SJSA1 (cell line): ENCODE measurements at regions not wholly inside any gene's neighbourhood (a gene's known extent, or its start where the extent isn't known, plus 50 kb on each side); places are given as distances from the start of the nearest gene placed in this dataset.

Source experiments
- DNase-seq, 2 experiments: peaks; one replicate each; pipeline ENCODE4 v3.0.0-alpha.2; 2015 to 2020; ENCODE audit warnings: low spot score in 2 of 2, low read depth in 1 of 2
- H3K27ac ChIP-seq: fragments of 250-450 bp; sonication (Bioruptor Pico); 2 replicates; pipeline ENCODE4 v1.5.1; 2020; ENCODE audit warnings: mild to moderate bottlenecking, moderate library complexity
- H3K27me3 ChIP-seq: fragments of 250-450 bp; sonication (Bioruptor Pico); replicated peaks from 2 replicates; pipeline ENCODE4 v1.5.1; 2020; ENCODE audit warnings: mild to moderate bottlenecking, moderate library complexity
- H3K36me3 ChIP-seq: fragments of 250-450 bp; sonication (Bioruptor Pico); 2 replicates; pipeline ENCODE4 v1.5.1; 2020; ENCODE audit warnings: mild to moderate bottlenecking
- H3K4me1 ChIP-seq: fragments of 250-450 bp; sonication (Bioruptor Pico); replicated peaks from 2 replicates; pipeline ENCODE4 v1.6.1; 2021; ENCODE audit warnings: mild to moderate bottlenecking
- H3K4me3 ChIP-seq: fragments of 250-450 bp; sonication (Bioruptor Pico); 2 replicates; pipeline ENCODE4 v1.5.1; 2020; ENCODE audit warnings: mild to moderate bottlenecking
- H3K9me3 ChIP-seq: fragments of 250-450 bp; sonication (Bioruptor Pico); replicated peaks from 2 replicates; pipeline ENCODE4 v1.5.1; 2020; ENCODE audit warnings: mild to moderate bottlenecking

DNA sequence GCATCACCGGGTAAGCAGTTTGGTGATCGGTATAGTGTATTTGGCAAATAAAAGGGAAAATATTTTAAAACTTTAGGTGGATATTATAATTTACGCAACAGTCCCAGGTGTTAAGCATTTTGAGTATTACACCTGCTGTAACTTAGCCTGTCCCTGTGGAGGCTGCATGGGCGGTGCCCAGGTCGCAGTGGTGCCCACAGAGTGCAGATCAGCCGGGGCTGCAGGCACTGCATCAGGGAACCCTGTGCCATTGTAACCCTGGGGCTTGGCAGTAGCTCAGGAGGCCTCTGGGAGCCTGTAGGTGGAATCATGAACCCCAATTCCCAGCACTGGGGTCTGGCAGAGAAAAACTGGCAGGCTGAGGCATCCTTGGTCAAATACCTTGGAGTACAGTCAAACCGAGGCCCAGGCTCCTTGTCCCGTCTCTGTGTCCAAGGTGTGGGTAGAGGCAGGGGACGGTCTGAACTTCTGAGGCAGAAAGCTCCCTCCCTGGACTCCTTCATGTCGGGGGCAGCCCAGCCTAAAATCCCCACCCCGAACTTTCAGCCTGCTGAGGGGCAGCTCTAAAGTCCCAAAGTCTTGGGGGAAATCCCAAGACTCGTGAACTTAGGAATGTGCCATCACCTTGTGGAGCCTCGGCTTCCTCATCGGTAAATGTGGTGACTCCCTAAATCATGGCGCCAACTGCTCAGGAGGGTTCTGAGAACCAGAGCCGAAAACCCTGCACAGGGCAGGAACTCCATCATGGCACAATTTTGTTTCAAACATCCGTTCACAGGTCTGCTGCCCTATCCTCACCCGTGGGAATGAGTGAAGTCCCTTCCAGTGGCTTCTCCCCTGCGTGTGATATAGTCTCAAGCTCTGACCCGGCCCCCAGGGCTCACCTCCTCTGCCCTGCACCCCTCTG, 85.7 kb downstream of the INHBB start:
- Histone ChIP-seq H3K9me3 (no peaks in the 10 kb centered on the region), H3K4me1 (no peaks in the 10 kb centered on the region), H3K4me3 (no peak overlapping the region), H3K27me3 (peaks cover 24% of the 10 kb centered on the region), H3K36me3 (no peaks in the 10 kb centered on the region), H3K27ac (no peak overlapping the region)
- peak in 1 of 2 experiments; percentile 41 for DNase-seq

DNA sequence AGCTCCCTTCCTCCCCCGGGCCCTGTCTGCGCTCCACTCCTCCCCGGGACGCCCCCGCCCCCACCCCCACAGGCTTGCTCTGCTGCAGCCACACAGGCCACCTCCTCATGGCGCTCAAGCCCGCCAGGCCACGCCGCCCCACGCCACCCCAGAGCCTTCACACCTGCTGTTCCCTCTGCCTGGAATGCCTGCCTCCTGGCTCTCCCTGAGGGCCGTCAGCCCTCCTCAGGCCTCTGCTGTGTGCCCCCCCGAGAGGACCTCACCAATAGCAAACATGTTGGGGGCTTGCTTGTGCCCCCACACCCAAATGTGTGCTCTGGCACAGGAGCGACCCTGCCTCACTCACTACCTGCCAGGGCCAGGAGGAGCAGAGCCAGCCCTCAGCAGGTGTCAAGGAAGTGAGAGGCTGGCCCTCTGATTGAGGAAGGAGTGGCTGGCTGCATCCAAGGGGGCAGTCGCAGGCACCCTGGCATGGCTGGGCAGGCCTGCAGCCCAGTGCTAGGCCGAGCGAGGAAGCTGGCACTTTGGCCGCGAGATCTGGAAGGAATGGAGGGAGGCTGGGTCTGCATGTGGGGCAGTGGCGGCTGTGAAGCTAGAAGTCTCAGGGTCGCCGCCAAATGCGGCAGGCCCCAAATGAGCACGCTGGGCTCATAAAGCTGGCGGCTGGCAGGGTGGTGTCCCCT, 86.5 kb downstream of the INHBB start:
- Histone ChIP-seq H3K4me3 (no peak overlapping the region), H3K27ac (no peak overlapping the region), H3K9me3 (no peaks in the 10 kb centered on the region), H3K36me3 (no peaks in the 10 kb centered on the region), H3K4me1 (no peaks in the 10 kb centered on the region), H3K27me3 (peaks cover 17% of the 10 kb centered on the region)
- no peak for DNase-seq

DNA sequence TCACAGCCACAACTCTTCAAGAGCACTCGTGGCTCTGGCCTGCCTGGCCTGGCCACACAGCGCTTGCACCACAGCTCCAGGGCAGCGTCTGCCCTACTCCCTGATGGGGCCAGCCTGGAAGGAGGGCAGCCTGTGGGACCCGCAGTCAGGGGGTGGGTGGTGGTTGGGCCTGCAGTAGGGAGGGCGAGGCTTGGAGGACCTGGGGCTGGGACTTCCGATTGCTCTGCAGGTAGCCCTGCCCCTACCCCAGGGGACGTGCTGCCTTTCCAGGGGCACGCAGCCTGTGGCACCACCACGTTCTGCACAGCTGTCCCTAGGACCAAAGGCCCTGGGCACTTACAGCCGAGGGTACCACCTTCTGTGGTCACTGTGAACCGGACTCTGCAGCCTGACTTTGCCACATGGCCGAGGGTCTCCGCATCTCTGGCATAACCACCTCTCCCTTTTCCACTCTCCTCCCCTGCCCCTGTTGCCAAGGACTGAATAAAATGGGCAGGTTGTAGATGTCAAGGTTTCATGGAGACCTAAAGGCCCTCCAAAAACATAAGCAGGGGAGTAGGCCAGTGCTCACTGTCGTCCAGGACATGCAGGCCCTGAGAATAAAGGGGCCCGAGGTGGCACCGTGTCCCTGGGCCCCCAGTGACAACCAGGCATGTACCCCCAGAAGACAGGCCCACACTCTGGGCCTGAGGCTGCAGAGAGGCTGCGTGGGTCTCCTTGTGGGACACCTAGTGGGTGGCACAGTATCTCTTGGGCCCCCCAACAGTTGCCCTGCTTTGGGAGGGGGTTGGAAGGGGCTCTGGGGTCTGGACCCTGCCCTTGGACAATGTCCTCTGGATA, 87.3 kb downstream of the INHBB start:
- Histone ChIP-seq H3K36me3 (no peaks in the 10 kb centered on the region), H3K4me1 (no peaks in the 10 kb centered on the region), H3K9me3 (no peaks in the 10 kb centered on the region), H3K27me3 (peaks cover 15% of the 10 kb centered on the region), H3K27ac (no peak overlapping the region), H3K4me3 (no peak overlapping the region)
- DNase-seq, result no peak

DNA sequence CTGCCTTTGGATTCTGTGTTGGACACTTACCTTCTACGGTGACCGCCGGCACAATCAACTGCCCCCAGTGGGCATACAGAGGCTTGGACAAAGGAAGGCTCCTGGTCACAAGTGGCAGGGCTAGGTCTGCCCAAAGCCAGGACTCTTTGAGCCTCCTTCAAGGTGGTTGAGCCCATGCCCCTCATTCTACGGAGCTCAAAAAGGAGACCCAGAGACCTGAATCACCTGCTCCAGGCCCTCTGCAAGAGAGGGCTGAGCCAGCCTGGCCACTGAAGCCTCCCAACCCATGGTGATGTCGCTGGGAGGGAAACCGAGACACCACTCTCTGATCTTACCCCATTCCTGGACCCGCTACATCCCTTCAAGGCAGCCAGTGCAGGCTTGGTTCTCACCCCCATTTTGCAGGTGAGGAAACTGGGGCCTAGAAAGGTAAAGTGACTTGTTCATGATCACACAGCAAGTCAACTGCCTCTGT, 87.9 kb downstream of the INHBB start:
- no peak overlapping the region for H3K4me3 ChIP-seq
- no peaks in the 10 kb centered on the region for H3K9me3 ChIP-seq
- peaks cover 9% of the 10 kb centered on the region; the same call in 1 of the 2 replicates for H3K27me3 ChIP-seq
- no peaks in the 10 kb centered on the region for H3K36me3 ChIP-seq
- H3K27ac ChIP-seq, result no peak overlapping the region
- H3K4me1 ChIP-seq, result no peaks in the 10 kb centered on the region
- no peak for DNase-seq

DNA sequence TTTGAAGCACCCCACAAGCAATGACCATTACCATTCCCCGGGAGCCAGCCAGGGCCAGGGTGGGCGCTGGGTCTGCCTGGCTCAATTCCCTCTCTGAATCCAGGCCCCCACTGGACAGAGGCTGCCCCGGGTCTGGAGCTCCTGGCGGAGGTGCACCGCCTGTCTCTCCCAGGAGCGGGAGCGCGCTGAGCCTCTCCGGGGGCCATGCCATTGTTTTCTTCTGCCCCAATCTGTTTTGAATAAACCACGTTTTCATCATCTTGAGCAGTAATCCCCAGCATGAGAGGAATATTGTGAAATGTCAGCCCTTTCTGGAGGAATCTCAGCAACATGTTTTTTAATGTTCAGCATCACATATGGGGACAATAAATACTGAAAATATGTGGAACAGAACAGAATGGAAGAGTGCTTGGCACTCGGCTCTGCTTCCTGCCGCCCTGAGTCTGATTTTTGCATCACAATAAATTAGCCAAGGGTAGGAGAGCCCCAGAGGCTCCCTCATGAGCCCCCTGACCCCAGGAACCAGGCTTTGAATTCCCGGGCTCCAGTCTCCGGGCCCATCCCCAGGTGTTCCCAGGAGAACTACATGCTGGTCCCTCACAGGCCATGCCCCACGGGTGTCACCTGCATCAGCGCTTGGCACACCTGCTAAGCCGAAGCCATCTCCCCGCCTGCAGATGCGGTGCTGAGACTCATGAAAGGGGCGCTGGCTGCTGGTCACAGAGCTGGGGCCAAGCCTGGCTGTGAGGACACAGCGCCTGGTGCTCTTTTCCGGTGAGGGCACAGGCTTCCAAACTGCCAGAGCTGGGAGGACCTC, 88.8 kb downstream of the INHBB start:
- DNase-seq, result no peak
- Histone ChIP-seq H3K4me3 (no peak overlapping the region), H3K36me3 (no peaks in the 10 kb centered on the region), H3K4me1 (no peaks in the 10 kb centered on the region), H3K27ac (no peak overlapping the region), H3K27me3 (peaks cover 11% of the 10 kb centered on the region; the same call in 1 of the 2 replicates), H3K9me3 (no peaks in the 10 kb centered on the region)

DNA sequence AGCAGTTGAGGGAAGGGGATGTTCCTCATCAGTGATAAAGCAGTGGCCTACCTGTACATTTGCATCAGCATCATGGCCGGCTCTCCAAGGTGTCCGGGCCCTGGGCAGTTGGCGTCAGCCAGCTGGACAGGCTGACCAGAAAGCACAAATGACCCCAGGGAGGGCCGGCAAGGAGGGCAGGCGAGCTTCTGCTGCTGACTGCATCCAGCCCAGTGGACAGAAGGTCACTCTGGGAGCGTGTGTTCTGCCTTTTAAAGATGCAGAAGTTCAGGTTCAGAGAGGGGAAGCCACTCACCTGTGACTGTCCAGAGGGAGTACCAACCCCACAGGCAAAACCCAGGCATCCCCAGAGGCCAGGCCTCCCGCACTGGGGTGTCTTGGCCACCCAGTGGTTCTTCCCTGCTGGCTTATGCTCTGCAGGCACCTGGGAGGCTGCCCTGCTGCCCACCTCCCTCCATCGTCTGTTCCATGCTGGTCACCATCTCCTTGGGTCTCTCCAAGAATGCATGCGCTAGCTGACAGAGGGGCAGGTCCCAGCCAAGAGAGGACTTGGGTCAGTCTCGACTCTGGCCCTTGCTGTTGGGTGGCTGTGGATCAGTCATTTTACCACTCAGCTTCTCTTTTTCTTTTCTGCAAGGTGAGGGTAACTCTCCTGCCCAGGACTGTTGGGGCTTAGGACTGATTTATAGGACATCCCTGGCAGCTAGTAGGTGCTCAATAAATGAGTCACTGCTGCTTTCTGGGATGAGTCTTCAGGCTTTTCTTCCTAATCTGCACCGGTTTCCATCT, 89.9 kb downstream of the INHBB start:
- no peak overlapping the region for H3K4me3 ChIP-seq
- H3K27me3 ChIP-seq, result peaks cover 8% of the 10 kb centered on the region; the same call in 1 of the 2 replicates
- no peaks in the 10 kb centered on the region for H3K36me3 ChIP-seq
- H3K9me3 ChIP-seq, result no peaks in the 10 kb centered on the region
- no peak for DNase-seq
- no peaks in the 10 kb centered on the region for H3K4me1 ChIP-seq
- H3K27ac ChIP-seq, result no peak overlapping the region

DNA sequence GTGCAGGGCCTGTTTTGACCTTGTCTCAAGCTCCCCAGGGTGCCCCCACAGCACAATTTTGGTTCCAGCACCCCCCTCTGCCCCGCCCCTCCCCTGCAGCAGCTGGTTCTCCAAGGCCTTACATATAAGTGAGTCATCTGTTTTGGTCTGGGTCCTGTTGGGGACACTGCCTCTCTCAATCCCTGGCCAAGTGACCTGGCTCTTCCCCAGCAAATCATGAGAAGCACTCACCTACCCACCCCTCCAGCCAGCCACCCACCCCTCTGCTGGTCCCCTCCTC, 90.5 kb downstream of the INHBB start:
- Histone ChIP-seq H3K4me1 (no peaks in the 10 kb centered on the region), H3K27me3 (peaks cover 8% of the 10 kb centered on the region; the same call in 1 of the 2 replicates), H3K36me3 (no peaks in the 10 kb centered on the region), H3K4me3 (no peak overlapping the region), H3K27ac (no peak overlapping the region), H3K9me3 (no peaks in the 10 kb centered on the region)
- DNase-seq, result no peak

DNA sequence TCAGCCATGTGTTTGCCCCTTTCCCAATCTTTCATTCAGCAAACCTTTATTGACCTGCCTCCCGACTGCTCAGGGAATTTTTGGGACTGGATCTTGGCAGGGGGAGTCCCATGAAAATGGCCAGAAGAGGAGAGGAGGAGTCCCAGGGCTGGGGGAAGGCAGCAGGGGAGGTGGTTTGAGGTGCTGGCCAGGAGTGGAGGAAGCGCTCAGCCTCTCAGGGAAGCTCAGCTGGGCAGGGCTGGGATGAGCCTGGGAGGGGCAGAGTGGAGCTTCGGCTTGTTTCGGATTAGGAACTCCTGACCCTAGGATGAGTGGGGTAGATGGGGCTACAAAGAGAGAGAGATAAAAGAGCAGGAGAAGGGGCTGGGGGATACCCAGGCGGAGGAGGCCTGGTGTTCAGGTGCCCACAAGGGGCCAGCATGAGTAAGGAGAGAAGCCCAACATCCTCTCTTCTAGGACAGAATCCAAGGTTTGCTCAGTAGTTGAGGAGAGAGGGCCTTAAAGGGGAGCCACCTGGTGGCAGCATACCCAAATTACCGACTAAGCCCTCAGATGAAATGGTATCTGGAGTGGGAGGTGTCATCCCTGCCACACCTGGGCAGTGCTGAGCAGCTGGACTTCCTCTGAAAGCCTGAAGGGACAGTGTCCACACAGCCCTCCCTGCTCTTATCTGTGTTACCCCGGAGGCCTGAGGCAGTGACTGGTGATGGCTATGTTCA, 91.1 kb downstream of the INHBB start:
- Histone ChIP-seq H3K9me3 (no peaks in the 10 kb centered on the region), H3K4me1 (peaks cover under 1% of the 10 kb centered on the region; the same call in 1 of the 2 replicates), H3K4me3 (no peak overlapping the region)

DNA sequence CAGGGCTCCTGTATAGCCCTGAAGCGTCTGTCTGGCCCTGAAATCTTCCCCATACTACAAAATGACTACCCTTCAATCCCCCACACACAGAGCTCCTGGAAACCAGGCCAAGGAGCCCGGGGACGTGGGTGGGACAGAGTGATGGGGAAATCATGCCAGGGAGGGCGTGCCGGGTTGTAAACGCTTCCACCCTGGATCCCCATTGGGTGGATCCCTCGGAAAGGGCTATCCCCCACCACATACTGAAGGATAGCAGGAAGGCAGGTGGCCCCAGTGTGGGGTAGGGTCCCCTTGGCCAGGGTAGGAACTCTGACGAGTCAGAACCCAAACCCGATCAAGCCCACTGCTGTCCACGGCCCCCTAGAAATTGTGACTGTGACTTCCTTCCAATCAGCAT, 91.7 kb downstream of the INHBB start:
- no peak for DNase-seq
- Histone ChIP-seq H3K27ac (no peak overlapping the region), H3K4me1 (peaks cover 3% of the 10 kb centered on the region; the same call in 1 of the 2 replicates), H3K36me3 (no peaks in the 10 kb centered on the region), H3K4me3 (no peak overlapping the region), H3K9me3 (no peaks in the 10 kb centered on the region), H3K27me3 (peaks cover 14% of the 10 kb centered on the region)

More for the DNA sequence above, 91.1 kb downstream of the INHBB start:
- Histone ChIP-seq H3K36me3 (no peaks in the 10 kb centered on the region), H3K27ac (no peak overlapping the region), H3K27me3 (peaks cover 8% of the 10 kb centered on the region)
- peak; percentile 33 to 46 for DNase-seq

DNA sequence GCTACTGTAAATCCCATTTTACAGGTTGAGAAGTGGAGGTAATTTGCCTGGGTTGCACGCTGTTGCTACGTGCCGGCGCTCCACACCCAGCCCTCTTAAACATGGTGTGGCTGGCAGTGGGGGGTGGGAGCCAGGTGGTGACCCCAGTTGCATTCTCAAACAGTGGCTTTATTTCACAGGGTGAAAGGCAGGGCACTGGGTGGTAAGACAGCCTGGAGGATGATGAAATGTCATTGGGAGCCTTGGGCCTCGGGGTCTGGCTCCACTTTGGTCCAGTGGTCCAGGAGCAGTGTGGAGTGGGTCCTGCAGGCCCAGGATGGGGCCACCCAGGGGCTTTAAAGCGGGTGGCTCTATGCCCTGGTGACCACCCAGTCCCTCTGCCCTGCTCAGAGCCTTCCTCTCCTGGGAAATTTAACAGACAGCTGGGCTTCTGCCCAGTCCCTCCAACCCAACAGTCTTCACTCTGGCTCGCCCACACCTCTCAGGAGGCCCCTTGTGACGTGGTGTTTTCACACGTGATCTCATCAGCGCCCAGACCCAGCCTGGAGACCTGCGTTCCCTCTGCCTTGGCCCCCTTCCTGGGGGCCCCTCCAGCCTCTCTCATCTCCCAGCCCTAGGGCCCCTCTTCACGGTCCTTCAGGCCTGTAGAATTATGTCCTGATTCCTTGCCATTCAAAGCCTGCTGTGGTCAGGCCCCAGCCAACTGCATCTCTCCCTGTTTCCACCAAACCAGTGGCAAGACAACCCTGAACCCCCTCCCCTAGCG, 92.5 kb downstream of the INHBB start:
- H3K36me3 ChIP-seq, result no peaks in the 10 kb centered on the region
- peaks cover 3% of the 10 kb centered on the region; the same call in 1 of the 2 replicates for H3K4me1 ChIP-seq
- no peak for DNase-seq
- H3K27me3 ChIP-seq, result peaks cover 23% of the 10 kb centered on the region
- H3K4me3 ChIP-seq, result no peak overlapping the region
- H3K27ac ChIP-seq, result no peak overlapping the region
- 0 out of 2 replicates have a peak, but pooled peaks cover 2% of the 10 kb centered on the region for H3K9me3 ChIP-seq

DNA sequence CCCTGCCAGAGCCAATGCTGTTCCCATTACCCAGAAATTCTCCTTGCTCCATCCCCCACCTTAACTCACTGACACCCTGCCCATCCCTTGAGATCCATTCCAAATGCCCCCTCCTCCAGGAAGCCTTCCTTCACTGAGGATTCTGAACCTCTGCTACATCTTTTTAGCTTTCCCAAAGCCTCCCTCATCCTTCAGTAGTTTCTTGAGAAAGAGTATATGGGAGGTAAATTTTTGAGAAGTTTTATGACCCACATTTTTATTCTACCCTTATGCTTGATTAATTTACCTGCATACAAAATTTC, 93.1 kb downstream of the INHBB start:
- no peak overlapping the region for H3K4me3 ChIP-seq
- H3K27me3 ChIP-seq, result peaks cover 28% of the 10 kb centered on the region
- peaks cover 3% of the 10 kb centered on the region; the same call in 1 of the 2 replicates for H3K4me1 ChIP-seq
- H3K27ac ChIP-seq, result no peak overlapping the region
- no peak for DNase-seq
- no peaks in the 10 kb centered on the region for H3K36me3 ChIP-seq
- H3K9me3 ChIP-seq, result 0 out of 2 replicates have a peak, but pooled peaks cover 2% of the 10 kb centered on the region
